ENCODE measurements at regions not wholly inside any gene's neighbourhood (a gene's known extent, or its start where the extent isn't known, plus 50 kb on each side); places are given as distances from the start of the nearest gene placed in this dataset.

GRCh38 chr2:195049372-195050031, 607.5 kb upstream of the SLC39A10 start:
- no peak for DNase-seq (ENCODE audit: low read depth)

- no peak for DNase-seq (ENCODE audit: low read depth)
These were observed 609.1 kb upstream of the SLC39A10 start for GRCh38 chr2:195047955-195048354.

- no peak for DNase-seq (ENCODE audit: low read depth)
These were observed 612.2 kb upstream of the SLC39A10 start for GRCh38 chr2:195044801-195045200.

GRCh38 chr2:195038153-195038552, 618.9 kb upstream of the SLC39A10 start:
- no peak for DNase-seq (ENCODE audit: low read depth)

- no peak for DNase-seq (ENCODE audit: low read depth)
These were observed 620.0 kb upstream of the SLC39A10 start for GRCh38 chr2:195037045-195037444.

GRCh38 chr2:195031411-195031810, 625.6 kb upstream of the SLC39A10 start:
- DNase-seq (ENCODE audit: low read depth): no peak

GRCh38 chr2:195029804-195030654, 627.0 kb upstream of the SLC39A10 start:
- no peak for DNase-seq (ENCODE audit: low read depth)

GRCh38 chr2:195027947-195028346, 629.1 kb upstream of the SLC39A10 start:
- no peak for DNase-seq (ENCODE audit: low read depth)

GRCh38 chr2:195026261-195026660, 630.8 kb upstream of the SLC39A10 start:
- no peak for DNase-seq (ENCODE audit: low read depth)

GRCh38 chr2:195022508-195022830, 634.6 kb upstream of the SLC39A10 start:
- no peak for DNase-seq (ENCODE audit: low read depth)

- no peak for DNase-seq (ENCODE audit: low read depth)
These were observed 635.1 kb upstream of the SLC39A10 start for GRCh38 chr2:195021711-195022507.

- DNase-seq (ENCODE audit: low read depth): no peak
These were observed 638.6 kb upstream of the SLC39A10 start for GRCh38 chr2:195018462-195018861.

GRCh38 chr2:195017890-195018289, 639.1 kb upstream of the SLC39A10 start:
- DNase-seq (ENCODE audit: low read depth): no peak

GRCh38 chr2:195016841-195017240, 640.2 kb upstream of the SLC39A10 start:
- DNase-seq (ENCODE audit: low read depth): no peak

GRCh38 chr2:195009202-195009601, 647.8 kb upstream of the SLC39A10 start:
- no peak for DNase-seq (ENCODE audit: low read depth)

- no peak for DNase-seq (ENCODE audit: low read depth)
These were observed 650.2 kb upstream of the SLC39A10 start for GRCh38 chr2:195006856-195007255.

GRCh38 chr2:195003881-195004471, 653.0 kb upstream of the SLC39A10 start:
- DNase-seq (ENCODE audit: low read depth): no peak

- no peak for DNase-seq (ENCODE audit: low read depth)
These were observed 655.1 kb upstream of the SLC39A10 start for GRCh38 chr2:195001924-195002323.

GRCh38 chr2:194999771-195000170, 657.3 kb upstream of the SLC39A10 start:
- DNase-seq (ENCODE audit: low read depth): no peak

GRCh38 chr2:194992648-194993047, 664.4 kb upstream of the SLC39A10 start:
- DNase-seq (ENCODE audit: low read depth): no peak

- DNase-seq (ENCODE audit: low read depth): no peak
These were observed 671.8 kb upstream of the SLC39A10 start for GRCh38 chr2:194985258-194985657.

GRCh38 chr2:194962254-194962653, 694.8 kb upstream of the SLC39A10 start:
- DNase-seq (ENCODE audit: low read depth): no peak

All from stimulated activated CD8-positive, alpha-beta memory T cell treated with anti-CD3 and anti-CD28 coated beads, Interleukin-4, amount 100 ng/mL, for 24 hours (primary cell).